Activated CD4-positive, CD25-positive, alpha-beta regulatory T cell treated with anti-CD3 and anti-CD28 coated beads, Interleukin-2, amount 50 U/mL, for 16 hours (primary cell): ENCODE measurements at regions not wholly inside any gene's neighbourhood (a gene's known extent, or its start where the extent isn't known, plus 50 kb on each side); places are given as distances from the start of the nearest gene placed in this dataset.

Experiments
- DNase-seq: peaks from one replicate; pipeline ENCODE4 v3.0.0-alpha.2; 2020; ENCODE audit warnings: low read depth, low spot score

DNA sequence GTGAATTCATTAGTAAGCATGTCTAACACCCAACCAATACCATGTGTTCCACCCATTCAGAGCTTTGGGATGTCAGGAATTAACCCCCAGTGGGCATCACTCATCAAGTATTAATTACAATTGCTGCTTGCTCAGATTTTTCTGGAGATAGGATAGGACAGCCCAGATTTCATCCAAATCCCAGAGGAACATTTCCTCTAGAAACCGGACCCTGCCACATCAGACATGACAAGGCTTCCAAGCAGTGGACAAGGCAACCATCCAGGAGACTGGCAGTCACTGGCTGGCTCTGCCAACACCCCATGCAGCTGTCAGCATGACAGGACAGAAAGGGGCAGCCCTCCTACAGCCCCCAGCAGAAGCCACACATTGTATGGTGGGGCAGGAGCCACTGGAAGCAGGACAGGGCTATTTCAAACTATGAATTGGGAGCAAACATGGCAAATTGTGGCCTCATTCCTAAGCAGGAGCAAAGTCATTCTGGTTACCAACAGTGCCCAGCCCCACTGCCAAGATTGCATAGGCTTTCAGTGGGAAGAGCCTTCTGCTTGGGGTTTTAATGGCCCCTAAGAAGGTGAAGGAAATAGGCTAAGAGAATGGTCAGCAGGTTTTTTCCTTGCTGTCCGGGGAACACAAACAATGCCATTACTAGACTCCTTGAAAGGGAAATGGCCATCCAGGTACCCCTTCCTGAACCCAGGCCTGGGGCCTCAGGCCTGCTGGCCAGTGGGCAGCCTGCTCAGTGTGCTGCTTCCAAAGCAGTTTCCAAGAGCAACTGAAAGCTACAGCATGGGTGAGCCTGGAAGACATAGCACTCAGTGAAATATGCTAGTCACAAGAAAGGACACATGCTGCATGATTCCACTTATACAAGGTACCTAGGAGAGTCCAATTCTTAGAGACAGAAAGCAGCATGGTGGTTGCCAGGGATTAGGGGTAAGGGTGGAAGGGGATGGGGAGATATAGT is 294.7 kb upstream of the SLC30A5 start:
- no peak for DNase-seq

DNA sequence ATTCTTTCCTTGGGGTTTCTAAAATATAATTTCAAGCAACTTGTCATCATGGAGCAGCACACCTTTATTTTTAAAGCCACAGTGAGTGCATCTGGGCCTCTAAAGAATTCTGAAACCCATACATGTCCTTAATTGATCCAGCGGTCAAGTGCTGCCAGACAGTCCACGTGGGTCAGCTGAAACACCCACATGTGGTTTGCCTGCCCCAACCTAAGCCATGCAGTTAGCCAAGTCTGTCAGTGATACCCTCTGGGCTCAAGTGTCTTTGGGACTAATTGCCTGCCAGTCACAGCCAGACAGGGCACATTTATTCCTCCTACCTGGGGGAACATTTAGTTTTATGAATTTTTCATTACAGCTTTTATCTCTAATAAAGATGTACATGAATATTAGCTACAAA is 291.4 kb upstream of the SLC30A5 start:
- DNase-seq = no peak

DNA sequence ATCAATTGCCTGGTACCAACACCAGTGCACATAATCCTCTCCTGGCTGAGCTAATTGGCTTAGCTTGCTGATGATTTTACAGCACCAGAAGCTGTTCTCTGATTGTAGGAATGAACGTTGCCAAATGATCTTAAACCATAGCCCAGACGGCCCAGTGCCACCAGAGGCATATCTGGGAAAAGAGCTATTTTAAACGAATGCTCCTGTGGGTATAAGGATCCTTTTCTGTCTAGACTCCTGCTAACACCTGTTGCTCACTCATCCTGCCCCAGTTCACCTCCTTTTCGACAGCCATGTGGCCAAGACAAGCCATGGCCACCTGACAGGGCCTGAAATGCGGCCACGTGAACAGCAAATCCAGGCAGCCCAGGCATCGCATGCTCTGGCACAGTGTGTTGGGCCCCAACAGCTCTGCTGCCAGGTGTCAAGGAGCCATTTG is 289.9 kb upstream of the SLC30A5 start:
- DNase-seq = no peak

DNA sequence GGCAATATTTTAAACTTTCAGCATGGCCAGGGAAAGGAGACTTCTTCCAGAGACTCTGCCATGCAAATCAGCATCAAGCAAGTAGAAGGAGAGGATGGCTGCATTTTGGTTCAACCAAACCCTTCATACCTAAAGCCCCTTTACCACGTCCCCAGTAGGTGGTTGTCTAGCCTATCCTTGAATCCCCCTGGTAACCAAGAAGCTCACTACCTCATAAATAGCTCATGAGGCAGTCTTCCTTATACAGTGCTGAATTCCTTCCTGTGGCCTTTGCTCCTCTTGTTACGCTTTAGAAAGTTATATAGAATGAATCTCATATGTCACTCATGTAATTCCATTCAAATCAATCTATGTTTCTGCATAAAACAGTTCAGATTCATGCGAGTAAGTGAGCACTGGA is 289.5 kb upstream of the SLC30A5 start:
- no peak for DNase-seq

DNA sequence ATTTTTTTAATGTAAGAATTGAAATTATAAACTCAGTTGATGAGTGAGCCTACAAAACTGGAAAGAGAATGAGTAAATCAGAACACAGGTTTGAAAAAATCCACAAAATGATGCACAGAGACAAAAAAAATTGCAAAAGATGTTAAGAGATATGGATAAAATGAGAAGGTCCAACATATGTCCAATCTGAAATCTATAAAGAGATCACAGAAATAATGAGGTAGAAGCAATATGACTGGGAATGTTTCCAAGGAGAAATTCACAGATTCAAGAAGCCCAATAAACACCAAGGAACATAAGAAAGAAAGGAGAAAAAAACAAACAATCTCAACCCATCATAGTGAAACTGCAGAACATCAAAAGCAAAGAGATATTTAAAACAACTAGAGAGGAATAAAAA is 288.4 kb upstream of the SLC30A5 start:
- no peak for DNase-seq

DNA sequence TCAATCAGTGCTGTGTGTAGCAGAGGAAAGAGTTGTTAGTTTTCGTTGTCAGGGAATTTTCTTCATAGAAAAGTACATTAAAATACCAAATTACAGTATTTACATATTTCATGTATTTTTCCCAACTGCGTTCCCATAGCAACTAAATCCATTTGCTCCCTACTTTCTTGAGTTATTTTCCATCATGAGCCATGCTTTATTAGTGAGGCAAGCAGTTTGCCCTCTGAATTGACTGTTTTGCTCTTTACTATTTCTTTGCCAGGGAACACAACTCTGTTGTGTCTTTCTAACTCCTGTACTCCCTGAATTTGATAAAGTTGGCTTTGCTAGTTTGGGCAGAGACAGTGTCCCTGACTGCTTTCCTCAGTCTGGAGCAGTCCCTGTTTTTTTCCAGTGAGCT is 276.2 kb upstream of the SLC30A5 start:
- no peak for DNase-seq

DNA sequence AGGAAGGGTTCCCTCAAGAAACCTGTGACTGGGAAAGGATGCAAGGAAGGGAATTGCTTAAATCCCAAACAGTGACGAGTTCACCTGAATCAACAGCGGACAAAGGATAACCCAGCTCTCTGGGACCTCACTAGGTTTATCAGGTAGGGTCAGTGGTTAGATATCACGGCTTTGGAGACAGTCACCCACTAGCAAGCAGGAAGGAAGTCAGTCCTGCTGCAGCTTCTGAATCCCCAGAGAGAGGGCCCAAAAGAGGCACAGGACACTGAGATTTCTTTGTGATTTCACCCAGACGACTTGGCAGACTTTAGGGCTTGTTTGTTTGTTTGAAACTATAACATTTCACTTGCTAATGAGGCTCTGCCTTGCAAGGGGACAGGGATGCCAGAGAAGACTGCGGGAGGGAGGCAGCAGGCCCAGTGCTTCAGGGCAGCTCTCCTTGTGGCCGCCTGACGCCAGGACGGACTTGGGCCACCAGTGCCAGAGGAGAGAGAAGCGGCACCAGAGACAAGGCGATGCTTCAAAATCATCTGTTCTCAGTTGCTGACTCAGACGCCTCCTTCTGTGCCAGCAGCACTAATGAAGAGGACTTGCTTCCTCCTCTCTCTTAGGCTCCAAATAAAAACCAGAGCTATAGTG is 275.6 kb upstream of the SLC30A5 start:
- DNase-seq = no peak

DNA sequence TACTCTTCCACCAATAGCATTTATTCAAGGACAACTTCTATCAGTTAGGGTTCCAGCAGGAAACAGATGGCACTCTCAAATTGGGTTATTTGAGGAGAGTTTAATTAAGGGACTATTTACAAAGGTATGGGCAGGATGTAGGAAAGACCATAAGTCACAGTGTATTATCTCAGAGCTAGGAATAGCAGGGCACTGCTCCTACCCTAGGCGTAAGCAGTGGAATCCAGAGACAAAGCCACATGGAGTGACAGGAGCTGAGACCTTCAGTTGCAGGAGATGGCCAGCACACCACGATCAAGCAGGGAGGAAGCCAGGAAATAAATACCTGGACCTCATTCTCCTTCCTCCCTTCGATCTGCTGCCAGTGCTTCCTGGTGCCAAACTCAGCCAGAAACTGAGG is 274.9 kb upstream of the SLC30A5 start:
- DNase-seq = no peak

DNA sequence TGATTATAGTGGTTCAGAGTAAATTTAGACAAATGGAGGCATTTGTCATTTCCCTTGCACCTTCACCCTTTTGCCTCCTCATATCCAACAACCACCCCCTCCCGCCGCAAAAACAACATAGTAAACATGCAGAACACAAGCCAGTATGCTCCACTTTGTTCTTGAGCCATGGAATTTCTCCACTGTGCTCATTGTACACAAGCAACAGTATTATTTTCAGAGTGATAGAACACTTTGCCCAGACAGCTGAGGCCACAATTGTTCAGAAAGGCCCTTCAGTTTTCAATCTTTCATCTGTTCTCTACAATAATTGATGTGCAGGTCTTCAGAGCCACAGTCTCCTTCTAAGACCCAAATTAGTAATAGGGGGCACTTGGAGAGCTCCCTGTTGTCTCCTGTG is 272.8 kb upstream of the SLC30A5 start:
- DNase-seq = no peak

DNA sequence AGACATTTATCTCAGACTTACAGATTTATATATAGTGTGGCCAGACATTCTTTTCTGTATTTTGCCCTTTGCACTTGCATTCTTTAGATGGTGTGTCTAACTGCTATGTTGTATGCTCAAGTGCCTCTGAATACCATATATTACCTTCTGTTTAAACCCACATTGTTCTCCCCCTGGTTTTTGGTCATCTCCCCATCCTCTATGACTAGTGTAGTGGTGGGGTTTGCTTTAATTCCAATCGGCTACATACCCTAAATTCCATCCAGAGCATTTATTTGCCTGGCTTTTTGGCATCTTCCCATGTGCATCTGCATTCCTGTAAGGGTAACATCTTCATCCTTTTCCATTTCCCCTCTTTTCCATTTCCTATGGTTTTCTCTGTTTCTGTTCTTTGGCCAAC is 271.0 kb upstream of the SLC30A5 start:
- DNase-seq = no peak

DNA sequence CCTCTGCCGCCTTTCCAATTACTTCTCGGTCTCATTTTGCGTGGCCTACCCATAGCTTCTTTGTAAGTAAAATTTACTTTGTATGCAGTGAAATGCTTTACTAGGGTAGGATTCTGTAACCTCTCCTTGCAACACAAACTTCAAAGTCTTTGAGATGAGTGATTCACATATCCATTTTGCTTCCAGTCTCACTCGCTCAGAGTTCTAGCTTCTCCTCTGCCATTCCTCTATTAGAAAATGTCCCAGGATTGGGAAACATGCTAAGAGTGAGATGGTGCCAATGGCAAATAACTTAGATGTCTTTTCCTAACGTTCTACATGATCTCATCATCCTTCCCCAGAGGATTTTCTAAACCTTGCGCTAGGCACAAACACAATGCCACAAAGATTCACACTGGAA is 270.5 kb upstream of the SLC30A5 start:
- no peak for DNase-seq

DNA sequence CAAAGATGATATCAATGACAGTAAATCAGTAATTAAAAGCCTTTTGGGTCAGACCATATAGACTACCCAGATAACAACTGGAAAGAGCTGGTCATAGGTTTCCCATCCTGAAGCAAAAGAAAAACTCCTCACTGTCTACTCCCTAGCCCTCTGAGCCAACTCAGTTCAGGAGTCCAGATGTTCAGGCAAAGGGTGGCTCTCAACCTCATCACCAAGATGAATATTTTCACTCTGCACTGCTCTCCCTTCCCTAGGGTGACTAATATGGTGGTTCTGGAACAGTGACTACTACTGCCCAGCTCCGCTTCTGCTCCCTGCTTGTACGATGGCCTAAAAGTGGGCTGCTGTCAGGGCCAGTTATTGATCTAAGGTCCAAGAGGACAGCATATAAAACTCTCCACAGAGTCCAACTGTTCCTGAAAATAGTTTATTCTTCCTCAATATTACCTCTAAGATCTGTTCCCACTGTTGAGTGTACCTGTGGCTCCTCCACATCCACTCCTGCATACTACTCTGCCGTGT is 263.4 kb upstream of the SLC30A5 start:
- DNase-seq = no peak

DNA sequence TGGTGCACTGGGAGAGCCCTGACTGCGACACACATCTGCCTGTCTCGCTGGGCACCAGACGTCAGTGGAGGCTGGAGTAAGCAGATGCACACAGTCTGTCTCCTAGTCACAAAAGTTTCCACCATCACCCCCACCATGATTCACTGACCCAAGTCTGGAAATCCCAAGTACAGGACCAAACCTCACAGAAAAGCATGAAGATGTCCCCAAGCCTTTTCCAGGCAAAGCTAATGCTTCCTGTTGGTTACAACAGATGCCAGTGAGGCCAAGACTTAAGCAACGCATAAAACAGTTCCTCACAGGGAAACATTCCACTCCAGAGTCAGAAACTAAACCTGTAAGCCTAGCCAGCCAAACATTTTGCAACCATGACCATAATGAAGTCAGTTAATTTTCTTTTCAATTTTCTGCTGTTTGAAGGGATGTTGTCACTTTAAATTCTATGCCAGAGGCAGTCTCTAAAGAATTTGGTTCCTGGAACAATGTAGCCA is 259.3 kb upstream of the SLC30A5 start:
- no peak for DNase-seq

DNA sequence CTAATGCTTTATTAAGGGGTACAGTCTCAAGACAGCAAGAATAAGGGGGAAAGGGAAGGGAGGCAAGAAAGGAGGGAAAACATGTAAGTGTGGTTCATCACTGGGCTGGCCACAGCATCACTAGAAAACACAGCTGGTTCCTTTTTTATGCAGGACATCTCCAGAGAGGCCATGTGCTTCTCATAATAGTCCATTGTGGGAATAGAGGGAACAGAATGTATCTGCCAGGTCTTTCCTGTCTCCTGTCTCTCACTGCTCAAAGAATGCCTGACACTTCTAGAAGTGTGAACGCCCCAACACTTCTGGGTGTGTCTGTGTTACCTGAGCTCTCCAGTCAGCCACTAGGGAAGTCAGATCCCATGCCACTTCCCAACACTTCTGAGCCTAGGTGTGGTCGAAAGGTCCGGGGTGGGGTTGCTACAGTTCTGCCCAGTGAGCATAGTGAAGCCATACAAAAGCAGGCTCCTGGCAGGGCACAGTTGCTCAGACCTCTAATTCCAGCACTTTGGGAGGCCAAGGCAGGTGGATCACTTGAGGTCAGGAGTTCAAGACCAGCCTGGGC is 255.6 kb upstream of the SLC30A5 start:
- DNase-seq = no peak

DNA sequence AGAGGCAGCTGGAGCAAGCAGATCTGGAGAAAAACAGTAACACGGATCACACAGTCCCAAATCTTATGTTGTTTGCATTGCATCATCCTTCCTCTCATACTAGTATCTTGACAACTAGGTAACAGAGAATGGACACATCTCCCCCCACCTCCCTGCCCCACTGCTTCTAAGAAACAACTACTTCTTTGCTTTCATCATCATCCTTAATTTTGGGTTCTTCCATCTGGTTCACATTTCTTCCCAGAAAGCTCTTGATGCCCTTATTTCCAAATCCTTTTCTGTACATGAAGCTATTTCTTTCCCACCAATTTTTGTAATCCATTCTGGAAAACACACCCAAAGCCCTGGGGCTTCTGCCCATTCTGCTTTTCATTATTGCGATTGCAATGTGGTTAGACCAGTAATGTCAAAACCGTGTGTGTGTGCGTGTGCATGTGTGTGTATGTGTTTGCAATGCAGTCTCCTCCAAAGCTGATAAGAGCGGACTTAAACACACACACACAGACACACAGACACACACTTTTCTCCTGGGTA is 254.7 kb upstream of the SLC30A5 start:
- no peak for DNase-seq

DNA sequence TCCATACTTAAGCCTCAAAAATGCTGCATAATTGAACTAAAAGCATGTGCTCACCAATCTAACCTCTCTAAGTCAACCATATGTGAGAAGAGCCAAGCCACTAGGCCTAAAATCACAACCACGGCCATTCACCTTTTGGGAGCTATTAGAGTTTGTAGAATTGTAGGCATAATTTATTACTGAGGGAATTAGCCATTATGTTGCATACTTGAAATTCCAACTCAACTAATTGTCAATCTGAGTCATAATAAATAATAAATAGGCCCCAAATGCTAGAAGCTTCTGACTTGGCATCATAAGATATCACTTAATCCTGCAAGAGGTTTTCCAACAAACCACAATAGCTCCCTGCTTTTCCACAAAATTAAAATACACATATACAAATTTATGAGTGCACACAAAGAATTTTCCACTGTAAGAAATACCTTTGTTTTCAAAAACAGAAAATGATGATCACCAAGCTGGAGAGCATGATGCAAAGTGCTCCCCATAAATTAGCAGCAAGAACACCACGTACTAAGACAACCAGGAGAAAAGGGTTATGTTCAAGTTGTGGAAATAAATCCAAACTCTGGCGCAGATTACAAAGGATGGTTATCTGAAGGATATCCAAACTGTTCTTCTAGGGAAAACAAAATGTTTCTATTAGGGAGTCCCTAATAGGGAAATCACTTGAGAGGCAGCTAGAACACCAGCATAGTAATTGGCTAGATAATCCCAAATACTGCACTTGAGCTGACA is 250.0 kb upstream of the SLC30A5 start:
- DNase-seq = no peak

DNA sequence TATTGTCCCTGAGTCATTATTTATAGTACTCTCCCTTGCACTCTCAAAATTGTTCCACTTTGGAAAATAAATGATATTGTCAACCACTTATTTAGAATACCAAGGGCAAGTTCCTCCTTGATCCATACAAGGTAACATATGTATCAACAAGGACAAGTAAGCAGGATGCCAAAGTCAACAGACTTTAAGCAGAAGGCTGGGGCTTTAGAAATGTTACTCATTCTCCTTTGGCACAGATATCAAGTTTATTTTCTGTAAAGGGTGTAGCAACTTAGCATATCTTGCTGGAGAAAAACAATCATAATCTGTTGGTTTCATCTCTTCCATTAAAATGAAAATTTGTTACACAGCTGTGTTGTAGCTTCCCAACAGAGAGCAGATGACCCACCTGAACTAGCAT is 248.7 kb upstream of the SLC30A5 start:
- DNase-seq = no peak

DNA sequence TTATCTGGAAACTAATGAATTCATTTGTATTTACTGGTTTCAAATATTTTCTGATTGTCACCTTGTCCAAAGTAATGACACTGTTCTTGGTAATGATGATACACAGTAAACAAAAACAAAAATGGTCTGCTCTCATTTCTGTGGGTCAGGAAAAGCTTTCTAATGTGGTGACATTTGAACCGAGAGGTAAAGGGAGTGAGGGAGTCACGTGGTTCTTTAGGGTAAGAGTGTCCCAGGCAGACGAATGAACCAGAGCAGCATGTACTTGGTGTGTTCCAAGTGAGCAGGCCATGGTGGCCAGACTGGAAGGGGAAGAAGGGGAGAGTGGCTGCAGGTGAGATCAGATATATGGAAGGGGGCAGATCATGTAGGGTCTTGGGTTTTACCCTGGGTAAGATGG is 247.0 kb upstream of the SLC30A5 start:
- no peak for DNase-seq

DNA sequence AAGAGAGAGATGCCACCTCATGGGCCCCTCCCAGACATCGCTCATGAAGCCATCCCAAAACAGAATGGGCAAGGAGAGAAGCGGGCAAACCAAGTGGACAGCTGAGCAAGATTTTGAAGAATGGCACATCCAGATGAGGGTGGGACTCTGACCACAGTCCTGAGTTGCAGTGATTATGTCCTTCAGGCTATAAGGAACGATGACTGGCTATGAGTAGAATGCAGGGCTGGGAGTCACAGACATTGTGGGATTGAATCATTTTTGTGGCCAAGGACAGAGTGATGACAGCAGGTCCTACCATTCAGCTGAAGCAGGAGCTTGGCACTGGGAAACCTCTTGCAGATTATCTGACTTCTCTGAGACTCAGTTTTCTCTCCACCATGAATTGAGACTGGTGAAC is 245.7 kb upstream of the SLC30A5 start:
- DNase-seq = no peak

DNA sequence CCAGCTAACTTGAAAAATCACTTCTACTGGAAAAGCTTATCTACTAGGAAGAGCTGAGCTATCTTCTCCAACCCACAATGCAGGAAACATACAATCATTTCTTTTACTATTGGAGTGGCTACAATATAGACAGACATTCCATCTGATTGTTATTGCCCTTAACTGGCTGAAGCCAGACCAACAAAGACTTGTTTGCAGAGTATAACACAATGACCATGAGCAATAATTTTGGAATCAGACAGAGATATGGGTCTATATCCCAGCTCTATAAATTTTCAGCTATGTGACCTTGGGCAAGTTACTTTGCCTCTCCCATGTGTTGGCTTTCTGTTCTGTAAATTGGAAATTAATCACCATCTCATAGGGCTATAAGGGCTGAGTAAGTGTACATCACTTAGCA is 244.7 kb upstream of the SLC30A5 start:
- no peak for DNase-seq

DNA sequence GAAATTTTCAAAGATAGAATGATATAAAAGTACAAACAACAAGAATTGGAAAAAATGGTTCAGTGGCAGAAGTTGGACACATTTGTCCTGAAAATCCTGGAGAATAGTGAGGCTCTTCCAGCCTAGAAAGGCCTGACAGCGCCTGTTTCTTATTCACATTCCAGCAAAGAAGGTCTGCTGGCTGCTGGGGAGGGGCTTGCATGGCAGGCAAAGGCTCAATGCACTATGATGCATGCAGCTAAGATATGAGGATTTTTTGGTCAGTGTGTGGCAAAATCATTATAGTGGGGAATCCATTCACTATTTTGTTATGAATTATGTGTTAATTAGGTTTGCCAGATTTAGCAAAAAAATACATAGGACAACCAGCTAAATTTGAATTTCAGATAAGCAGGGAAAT is 243.9 kb upstream of the SLC30A5 start:
- DNase-seq = no peak
